ENCODE measurements at regions not wholly inside any gene's neighbourhood (a gene's known extent, or its start where the extent isn't known, plus 50 kb on each side); places are given as distances from the start of the nearest gene placed in this dataset.

DNA sequence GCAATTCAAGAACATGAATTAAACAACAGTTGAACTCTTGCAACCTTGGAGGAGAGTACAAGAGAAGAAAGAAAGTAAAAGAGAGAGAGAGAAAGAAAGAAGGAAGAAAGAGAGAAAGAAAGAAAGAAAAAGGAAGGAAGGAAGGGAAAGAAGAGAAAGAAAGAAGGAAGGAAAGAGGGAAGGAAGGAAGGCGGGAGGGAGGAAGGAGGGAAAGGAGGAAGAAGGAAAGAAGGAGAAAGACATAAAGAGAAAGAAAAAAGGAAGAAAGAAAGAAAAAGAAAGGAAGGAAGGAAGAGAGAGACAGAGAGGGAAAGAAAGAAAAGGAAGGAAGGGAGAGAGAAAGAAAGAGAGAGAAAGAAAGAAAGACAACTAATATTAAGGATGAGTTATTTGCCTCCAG lies 1106.7 kb downstream of the TYW1 start:
- H3K9me3 Mint-ChIP-seq, result no peaks in the 10 kb centered on the region
- TF ChIP-seq, protein P1, sequence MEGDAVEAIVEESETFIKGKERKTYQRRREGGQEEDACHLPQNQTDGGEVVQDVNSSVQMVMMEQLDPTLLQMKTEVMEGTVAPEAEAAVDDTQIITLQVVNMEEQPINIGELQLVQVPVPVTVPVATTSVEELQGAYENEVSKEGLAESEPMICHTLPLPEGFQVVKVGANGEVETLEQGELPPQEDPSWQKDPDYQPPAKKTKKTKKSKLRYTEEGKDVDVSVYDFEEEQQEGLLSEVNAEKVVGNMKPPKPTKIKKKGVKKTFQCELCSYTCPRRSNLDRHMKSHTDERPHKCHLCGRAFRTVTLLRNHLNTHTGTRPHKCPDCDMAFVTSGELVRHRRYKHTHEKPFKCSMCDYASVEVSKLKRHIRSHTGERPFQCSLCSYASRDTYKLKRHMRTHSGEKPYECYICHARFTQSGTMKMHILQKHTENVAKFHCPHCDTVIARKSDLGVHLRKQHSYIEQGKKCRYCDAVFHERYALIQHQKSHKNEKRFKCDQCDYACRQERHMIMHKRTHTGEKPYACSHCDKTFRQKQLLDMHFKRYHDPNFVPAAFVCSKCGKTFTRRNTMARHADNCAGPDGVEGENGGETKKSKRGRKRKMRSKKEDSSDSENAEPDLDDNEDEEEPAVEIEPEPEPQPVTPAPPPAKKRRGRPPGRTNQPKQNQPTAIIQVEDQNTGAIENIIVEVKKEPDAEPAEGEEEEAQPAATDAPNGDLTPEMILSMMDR (conservative IDR thresholded peaks at IDR 0.05), result no peak
- no peaks in the 10 kb centered on the region for H3K36me3 Mint-ChIP-seq
- no peak for DNase-seq (ENCODE audit: extremely low spot score, unreplicated experiment)
- no peaks in the 10 kb centered on the region for H3K4me1 Mint-ChIP-seq (ENCODE audit: unreplicated experiment)
- peaks cover 3% of the 10 kb centered on the region for H3K27me3 Mint-ChIP-seq
- no peak overlapping the region for H3K4me3 Mint-ChIP-seq
- H3K27ac Mint-ChIP-seq, result no peak overlapping the region

DNA sequence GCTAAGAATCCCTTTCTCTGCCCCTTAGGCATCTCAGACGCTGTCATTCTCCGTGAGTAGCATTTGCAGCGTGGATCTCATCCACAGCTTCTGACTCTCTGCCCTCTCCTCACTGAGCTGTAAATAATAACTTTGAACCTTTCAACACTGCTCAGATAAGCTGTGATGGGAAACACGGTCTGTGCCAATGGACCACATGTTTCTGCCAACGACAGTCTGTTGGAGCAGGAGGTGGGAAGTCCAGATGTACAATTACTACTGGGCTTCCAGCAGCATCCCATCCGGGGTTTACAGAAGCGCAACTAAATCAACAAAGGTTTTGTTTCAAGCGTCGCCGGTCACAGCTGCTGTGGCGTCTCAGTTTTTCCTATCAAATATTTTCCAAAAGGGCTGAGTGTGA lies 1110.6 kb downstream of the TYW1 start:
- Mint-ChIP-seq H3K36me3 (no peaks in the 10 kb centered on the region), H3K27me3 (peaks cover 1% of the 10 kb centered on the region), H3K4me3 (no peak overlapping the region), H3K27ac (no peak overlapping the region), H3K4me1 (ENCODE audit: unreplicated experiment) (no peaks in the 10 kb centered on the region), H3K9me3 (no peaks in the 10 kb centered on the region)
- DNase-seq (ENCODE audit: extremely low spot score, unreplicated experiment), result no peak
- TF ChIP-seq, protein P1 (conservative IDR thresholded peaks at IDR 0.05), result no peak

DNA sequence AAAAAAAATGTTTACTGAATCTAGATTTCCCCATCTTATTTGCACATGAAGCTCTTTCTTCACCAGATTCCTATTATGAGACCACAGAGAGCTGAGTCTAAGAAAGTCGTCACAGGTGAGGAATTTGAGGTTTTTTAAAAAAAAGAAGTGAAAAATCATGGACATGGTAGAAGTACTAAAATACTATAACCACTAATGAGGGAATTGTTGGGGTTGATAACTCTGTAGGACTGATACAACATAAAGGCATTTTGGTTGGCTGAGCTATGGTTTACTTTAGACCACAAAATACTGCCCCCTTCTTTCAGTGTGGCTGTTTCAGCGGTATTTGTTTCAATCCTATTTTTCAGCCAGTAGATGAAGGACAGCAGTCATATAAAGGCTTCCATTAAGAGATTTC lies 1111.3 kb downstream of the TYW1 start:
- DNase-seq (ENCODE audit: extremely low spot score, unreplicated experiment), result no peak
- H3K4me3 Mint-ChIP-seq, result no peak overlapping the region
- TF ChIP-seq, protein P1 (conservative IDR thresholded peaks at IDR 0.05), result no peak

DNA sequence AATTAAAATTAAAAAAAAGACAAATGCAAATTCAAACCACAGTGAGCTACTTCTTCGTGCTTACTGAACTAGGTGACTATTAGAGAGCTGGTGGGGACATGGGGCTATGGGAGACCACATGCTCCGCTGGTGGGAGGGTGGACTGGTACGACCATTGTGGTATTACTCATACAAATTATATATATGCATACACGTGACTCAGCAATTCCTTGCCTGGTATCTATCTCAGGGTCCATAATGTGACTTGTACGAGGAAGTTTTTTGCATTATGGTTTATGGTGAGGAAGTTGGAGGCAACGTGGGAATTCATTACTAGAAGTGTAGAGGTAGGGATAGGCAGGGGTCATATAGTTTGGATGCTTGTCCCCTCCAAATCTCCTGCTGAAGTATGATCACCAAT lies 1112.7 kb downstream of the TYW1 start:
- no peak for DNase-seq (ENCODE audit: extremely low spot score, unreplicated experiment)
- no peaks in the 10 kb centered on the region for H3K4me1 Mint-ChIP-seq (ENCODE audit: unreplicated experiment)
- H3K9me3 Mint-ChIP-seq, result no peaks in the 10 kb centered on the region
- TF ChIP-seq, protein P1 (conservative IDR thresholded peaks at IDR 0.05), result no peak
- H3K27ac Mint-ChIP-seq, result no peak overlapping the region
- H3K4me3 Mint-ChIP-seq, result no peak overlapping the region
- no peaks in the 10 kb centered on the region for H3K36me3 Mint-ChIP-seq
- H3K27me3 Mint-ChIP-seq, result no peaks in the 10 kb centered on the region

More for the DNA sequence above, 1111.3 kb downstream of the TYW1 start:
- no peaks in the 10 kb centered on the region for H3K9me3 Mint-ChIP-seq
- H3K27ac Mint-ChIP-seq, result no peak overlapping the region
- no peaks in the 10 kb centered on the region for H3K4me1 Mint-ChIP-seq (ENCODE audit: unreplicated experiment)
- H3K27me3 Mint-ChIP-seq, result no peaks in the 10 kb centered on the region
- no peaks in the 10 kb centered on the region for H3K36me3 Mint-ChIP-seq

DNA sequence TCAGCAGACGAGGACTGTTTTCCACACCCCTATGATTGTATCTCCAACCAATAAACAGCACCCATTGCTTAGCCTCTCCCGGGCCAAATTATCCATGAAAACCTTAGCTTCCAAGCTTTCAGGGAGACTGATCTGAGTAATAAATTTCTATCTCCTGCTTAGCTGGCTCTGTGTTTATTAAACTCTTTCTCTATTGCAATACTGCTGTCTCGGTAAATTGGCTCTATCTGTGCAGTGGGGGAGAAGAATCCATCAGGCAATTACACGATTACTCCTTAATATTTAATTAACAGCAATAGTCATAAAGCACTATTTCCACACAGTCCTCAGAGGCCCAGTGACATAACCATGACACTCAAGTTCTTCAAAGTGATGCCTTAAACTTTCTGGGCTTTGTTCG lies 1122.8 kb downstream of the TYW1 start:
- TF ChIP-seq, protein P1 (conservative IDR thresholded peaks at IDR 0.05), result no peak
- no peaks in the 10 kb centered on the region for H3K36me3 Mint-ChIP-seq
- H3K27me3 Mint-ChIP-seq, result peaks cover 7% of the 10 kb centered on the region
- H3K4me1 Mint-ChIP-seq (ENCODE audit: unreplicated experiment), result no peaks in the 10 kb centered on the region
- no peak overlapping the region for H3K27ac Mint-ChIP-seq
- H3K9me3 Mint-ChIP-seq, result peaks cover 21% of the 10 kb centered on the region
- no peak for DNase-seq (ENCODE audit: extremely low spot score, unreplicated experiment)
- no peak overlapping the region for H3K4me3 Mint-ChIP-seq

DNA sequence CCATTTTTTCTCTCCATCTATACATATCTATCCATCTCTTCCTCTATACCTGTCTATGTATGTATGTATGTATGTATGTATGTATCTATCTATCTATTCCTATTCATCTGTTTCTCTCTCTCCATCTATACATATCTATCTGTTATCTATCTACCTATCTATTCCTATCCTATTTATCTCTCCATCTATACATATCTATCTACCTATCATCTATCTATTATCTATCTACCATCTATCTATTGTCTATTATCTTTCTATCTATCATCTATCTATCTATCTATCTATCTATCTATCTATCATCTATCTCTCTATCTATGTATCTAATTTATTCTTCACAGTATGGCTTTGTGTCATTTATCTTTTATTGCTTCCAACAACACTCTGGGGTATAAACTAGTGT lies 1124.4 kb downstream of the TYW1 start:
- H3K9me3 Mint-ChIP-seq, result peaks cover 21% of the 10 kb centered on the region
- H3K27me3 Mint-ChIP-seq, result peaks cover 14% of the 10 kb centered on the region
- H3K27ac Mint-ChIP-seq, result no peak overlapping the region
- H3K36me3 Mint-ChIP-seq, result no peaks in the 10 kb centered on the region
- DNase-seq (ENCODE audit: extremely low spot score, unreplicated experiment), result no peak
- no peak overlapping the region for H3K4me3 Mint-ChIP-seq
- H3K4me1 Mint-ChIP-seq (ENCODE audit: unreplicated experiment), result no peaks in the 10 kb centered on the region
- TF ChIP-seq, protein P1 (conservative IDR thresholded peaks at IDR 0.05), result no peak

All from type B pancreatic cell (in vitro differentiated cells).